H1 (cell line): ENCODE measurements at regions not wholly inside any gene's neighbourhood (a gene's known extent, or its start where the extent isn't known, plus 50 kb on each side); places are given as distances from the start of the nearest gene placed in this dataset.

Experiments
- CTCF ChIA-PET: fragments of 300-600 bp; sonication (Branson Sonifier 250); formaldehyde crosslinking; loops from one replicate; lab custom pipeline; 2021; ENCODE audit not compliant: partially characterized antibody; lab: Charles Lee
- POLR2A ChIA-PET: fragments of 300-600 bp; sonication (Branson Sonifier 250); formaldehyde crosslinking; loops from one replicate; lab custom pipeline; 2021; ENCODE audit warnings: inconsistent platforms; ENCODE audit not compliant: partially characterized antibody; lab: Charles Lee
- DNase-seq, 2 experiments: peaks; one replicate each; pipeline versions ENCODE4 v3.0.0 to v3.0.0-alpha.2; 2010 to 2022; ENCODE audit warnings: low spot score in 2 of 2, low read depth in 1 of 2, mixed read lengths in 1 of 2
- FAIRE-seq: peaks from 2 replicates; lab custom pipeline; 2011; peaks lifted over from hg19 to GRCh38; lab: Jason Lieb, UNC
- H2AFZ ChIP-seq: 2 replicates; pipeline ENCODE4 v1.8.1; 2012; ENCODE audit warnings: low read length, inconsistent platforms
- H2AK5ac ChIP-seq: 2 replicates; pipeline ENCODE4 v1.6.1; 2013; ENCODE audit warnings: low read depth, low read length
- H2BK120ac ChIP-seq: replicated peaks from 2 replicates; pipeline ENCODE3; 2013; ENCODE audit warnings: low read depth, low read length, inconsistent platforms
- H2BK12ac ChIP-seq: 2 replicates; pipeline ENCODE4 v1.6.1; 2013; ENCODE audit warnings: low read depth, low read length
- H2BK15ac ChIP-seq: 2 replicates; pipeline ENCODE4 v1.6.1; 2013; ENCODE audit warnings: low read length
- H2BK20ac ChIP-seq: 2 replicates; pipeline ENCODE4 v1.6.1; 2013; ENCODE audit warnings: low read length
- H2BK5ac ChIP-seq: 2 replicates; pipeline ENCODE4 v1.6.1; 2013; ENCODE audit warnings: low read depth, low read length
- H3K14ac ChIP-seq: 2 replicates; pipeline ENCODE4 v1.6.1; 2013; ENCODE audit warnings: inconsistent platforms; ENCODE audit not compliant: insufficient read length
- H3K18ac ChIP-seq: 2 replicates; pipeline ENCODE4 v1.6.1; 2013; ENCODE audit warnings: low read length; ENCODE audit errors: extremely low read depth
- H3K23ac ChIP-seq: 2 replicates; pipeline ENCODE4 v1.6.1; 2013; ENCODE audit warnings: inconsistent platforms; ENCODE audit not compliant: insufficient read length
- H3K23me2 ChIP-seq: 2 replicates; pipeline ENCODE4 v1.6.1; 2013; ENCODE audit warnings: low read depth, low read length
- H3K27ac ChIP-seq: 2 replicates; pipeline ENCODE4 v1.6.1; 2011; ENCODE audit warnings: low read depth, low read length, inconsistent platforms
- H3K27me3 ChIP-seq, 4 experiments: replicated peaks in 1 of 4; 1 replicate in 1 of 4; 2 replicates in 3 of 4; pipeline versions ENCODE4 v1.6.1 to v1.8.1; 2011 to 2013; ENCODE audit warnings: low read length in 3 of 4, mild to moderate bottlenecking in 3 of 4, inconsistent platforms in 2 of 4, mixed read lengths in 2 of 4, moderate library complexity in 1 of 4; ENCODE audit not compliant: control insufficient read depth in 3 of 4, insufficient read depth in 3 of 4; ENCODE audit errors: extremely low read depth in 1 of 4
- H3K36me3 ChIP-seq, 4 experiments: 2 replicates each; pipeline versions ENCODE4 v1.6.1 to v1.8.1; 2011 to 2013; ENCODE audit warnings: mild to moderate bottlenecking in 4 of 4, low read length in 3 of 4, moderate library complexity in 2 of 4, control low read depth in 1 of 4, inconsistent platforms in 1 of 4; ENCODE audit not compliant: insufficient read depth in 4 of 4, control insufficient read depth in 2 of 4
- H3K4ac ChIP-seq: replicated peaks from 2 replicates; pipeline ENCODE3; 2013; ENCODE audit warnings: low read length, low read depth, mixed read lengths, inconsistent platforms; ENCODE audit not compliant: insufficient read length
- H3K4me1 ChIP-seq, 4 experiments: replicated peaks in 1 of 4; 1 replicate in 1 of 4; 2 replicates in 3 of 4; pipeline versions ENCODE4 v1.6.1 to v1.8.1; 2011 to 2013; ENCODE audit warnings: low read length in 3 of 4, inconsistent platforms in 2 of 4, mixed read lengths in 1 of 4; ENCODE audit not compliant: insufficient read depth in 4 of 4, control insufficient read depth in 3 of 4
- H3K4me2 ChIP-seq, 2 experiments: 2 replicates each; pipeline versions ENCODE4 v1.6.1 to v1.8.1; 2011 to 2013; ENCODE audit warnings: low read depth in 2 of 2, low read length in 2 of 2, control low read depth in 1 of 2, inconsistent platforms in 1 of 2, mild to moderate bottlenecking in 1 of 2; ENCODE audit not compliant: insufficient read depth in 1 of 2
- H3K4me3 ChIP-seq, 4 experiments: fragments of 200-600, 300-600 bp in 1 of 4; sonication (generic), shearing (Covaris generic), sonication (Bioruptor Twin) in 1 of 4; 2 replicates each; pipeline versions ENCODE4 v1.5.1 to v1.8.1; 2011 to 2016; ENCODE audit warnings: low read length in 4 of 4, low read depth in 3 of 4, control low read depth in 2 of 4, inconsistent platforms in 2 of 4, mild to moderate bottlenecking in 2 of 4, mixed read lengths in 1 of 4, moderate library complexity in 1 of 4; ENCODE audit not compliant: insufficient read depth in 2 of 4; ENCODE audit errors: extremely low read depth in 1 of 4
- H3K56ac ChIP-seq: replicated peaks from 2 replicates; pipeline ENCODE3; 2013; ENCODE audit warnings: low read depth, mild to moderate bottlenecking, mixed read lengths, low read length, inconsistent platforms; ENCODE audit not compliant: insufficient read length
- H3K79me1 ChIP-seq: 2 replicates; pipeline ENCODE4 v1.6.1; 2013; ENCODE audit warnings: low read depth, low read length, control low read depth
- H3K79me2 ChIP-seq, 2 experiments: 2 replicates each; pipeline versions ENCODE4 v1.6.1 to v1.8.1; 2012 to 2013; ENCODE audit warnings: low read length in 2 of 2, mild to moderate bottlenecking in 2 of 2, inconsistent platforms in 1 of 2; ENCODE audit not compliant: insufficient read depth in 2 of 2, control insufficient read depth in 1 of 2
- H3K9ac ChIP-seq, 4 experiments: replicated peaks in 1 of 4; 1 replicate in 1 of 4; 2 replicates in 3 of 4; pipeline versions ENCODE4 v1.6.1 to v1.8.1; 2011 to 2013; ENCODE audit warnings: low read depth in 3 of 4, low read length in 3 of 4, control low read depth in 2 of 4, mild to moderate bottlenecking in 2 of 4, moderate library complexity in 2 of 4, inconsistent platforms in 1 of 4; ENCODE audit errors: extremely low read depth in 1 of 4
- H3K9me3 ChIP-seq, 2 experiments: 2 replicates each; pipeline versions ENCODE4 v1.6.1 to v1.8.1; 2012 to 2013; ENCODE audit warnings: mild to moderate bottlenecking in 2 of 2, moderate library complexity in 2 of 2, control low read depth in 1 of 2, inconsistent platforms in 1 of 2, low read depth in 1 of 2, low read length in 1 of 2, mixed read lengths in 1 of 2; ENCODE audit not compliant: insufficient read depth in 2 of 2
- H4K20me1 ChIP-seq, 2 experiments: replicated peaks in 1 of 2; 2 replicates each; pipeline versions ENCODE3 to v1.8.1; 2011 to 2013; ENCODE audit warnings: inconsistent platforms in 2 of 2, low read length in 2 of 2, mild to moderate bottlenecking in 1 of 2; ENCODE audit not compliant: insufficient read depth in 2 of 2, control insufficient read depth in 1 of 2
- H4K5ac ChIP-seq: 2 replicates; pipeline ENCODE4 v1.6.1; 2013; ENCODE audit warnings: low read length, low read depth, mixed read lengths, inconsistent platforms; ENCODE audit not compliant: insufficient read length
- H4K8ac ChIP-seq: 2 replicates; pipeline ENCODE4 v1.8.0; 2013; ENCODE audit warnings: mild to moderate bottlenecking, moderate library complexity, low read length, inconsistent platforms; ENCODE audit not compliant: insufficient read depth; ENCODE audit errors: extremely low read depth
- H4K91ac ChIP-seq: replicated peaks from 2 replicates; pipeline ENCODE3; 2013; ENCODE audit warnings: low read length, mixed read lengths, inconsistent platforms; ENCODE audit not compliant: insufficient read length
- EP300 ChIP-seq, 2 experiments: IDR thresholded peaks; 1 replicate in 1 of 2; 2 replicates in 1 of 2; pipeline ENCODE4 v1.6.1; 2011 to 2012; ENCODE audit warnings: low read depth in 2 of 2, low read length in 2 of 2, mild to moderate bottlenecking in 2 of 2, borderline replicate concordance in 1 of 2, inconsistent platforms in 1 of 2, moderate library complexity in 1 of 2
- HDAC2 ChIP-seq, 2 experiments: fragments of 300-600 bp in 1 of 2; sonication (generic) in 1 of 2; IDR thresholded peaks; 2 replicates each; pipeline ENCODE4 v1.6.1; 2011 to 2012; ENCODE audit warnings: low read depth in 2 of 2, low read length in 2 of 2, mild to moderate bottlenecking in 2 of 2, moderate library complexity in 2 of 2, borderline replicate concordance in 1 of 2, inconsistent platforms in 1 of 2
- JUN ChIP-seq: IDR thresholded peaks from 2 replicates; pipeline ENCODE4 v1.6.1; 2011; ENCODE audit warnings: low read depth, mild to moderate bottlenecking, improper control_type of control experiment, low read length
- KDM4A ChIP-seq: IDR thresholded peaks from one replicate; pipeline ENCODE4 v1.7.1; 2012; ENCODE audit warnings: low read depth, mild to moderate bottlenecking, moderate library complexity, low read length, inconsistent platforms; ENCODE audit not compliant: severe bottlenecking
- KDM5A ChIP-seq: fragments of 200-600 bp; IDR thresholded peaks from 2 replicates; pipeline ENCODE4 v1.7.1; 2012; ENCODE audit warnings: mild to moderate bottlenecking, low read length, inconsistent platforms, mixed read lengths
- POU5F1 ChIP-seq: IDR thresholded peaks from 2 replicates; pipeline ENCODE4 v1.6.1; 2011; ENCODE audit warnings: low read depth, mild to moderate bottlenecking, low read length, moderate library complexity
- RAD21 ChIP-seq, 2 experiments: IDR thresholded peaks in 1 of 2; conservative IDR thresholded peaks in 1 of 2; 2 replicates each; pipeline ENCODE4 v1.6.1; 2011; ENCODE audit warnings: low read depth in 2 of 2, low read length in 2 of 2, improper control_type of control experiment in 1 of 2, inconsistent platforms in 1 of 2, mild to moderate bottlenecking in 1 of 2, moderate library complexity in 1 of 2
- RBBP5 ChIP-seq: IDR thresholded peaks from 2 replicates; pipeline ENCODE4 v1.7.1; 2012; ENCODE audit warnings: low read depth, mild to moderate bottlenecking, inconsistent platforms, low read length, moderate library complexity, borderline replicate concordance
- SUZ12 ChIP-seq: fragments of 200-600 bp; sonication (generic); IDR thresholded peaks from 2 replicates; pipeline ENCODE4 v1.6.1; 2012; ENCODE audit warnings: mild to moderate bottlenecking, inconsistent platforms, low read length, moderate library complexity, mixed read lengths
- WGBS, 2 experiments: shearing (Covaris generic) in 1 of 2; methylation state at CpG; one replicate each; pipeline versions ENCODE4 v1.1.6 to v1.1.7; 2013 to 2015; ENCODE audit warnings: low lambda C conversion rate in 2 of 2, mixed read lengths in 2 of 2, inconsistent platforms in 1 of 2, low coverage in 1 of 2, missing lambda C conversion rate in 1 of 2; ENCODE audit not compliant: insufficient replicate concordance in 2 of 2, insufficient coverage in 1 of 2, insufficient read length in 1 of 2; ENCODE audit errors: extremely low coverage in 1 of 2, missing lambda C conversion rate in 1 of 2; 5-methylcytosine and 5-hydroxymethylcytosine counted together

- no peak overlapping the region for H3K4me3 ChIP-seq
- FAIRE-seq, result no peak
- no peak overlapping the region for H2BK15ac ChIP-seq
- H3K9ac ChIP-seq, result no peak overlapping the region
- no peak overlapping the region for H3K18ac ChIP-seq
- H4K91ac ChIP-seq, result no peak overlapping the region
- H4K8ac ChIP-seq, result no peak overlapping the region
- no peak overlapping the region for H3K4ac ChIP-seq
- no peak overlapping the region for H3K56ac ChIP-seq
- H3K27me3 ChIP-seq, result no peaks in the 10 kb centered on the region
- no peaks in the 10 kb centered on the region for H3K79me1 ChIP-seq
- H3K4me2 ChIP-seq, result no peak overlapping the region
- H3K23ac ChIP-seq, result no peak overlapping the region
- no peaks in the 10 kb centered on the region for H3K36me3 ChIP-seq
- H4K20me1 ChIP-seq, result no peaks in the 10 kb centered on the region
- no peaks in the 10 kb centered on the region; a peak in 1 of 7 replicates for H3K4me1 ChIP-seq
- no peak overlapping the region for H2AFZ ChIP-seq
- DNase-seq, result no peak
- no peak overlapping the region for H3K27ac ChIP-seq
- CTCF ChIA-PET, result interaction anchor here (1.2 kb wide), 1 partner anchor 11 kb away, joined by 4 read pairs; no protein-coding TSS in a partner anchor
- no peak overlapping the region for H2AK5ac ChIP-seq
- no peak overlapping the region for H2BK12ac ChIP-seq
- no peaks in the 10 kb centered on the region for H3K79me2 ChIP-seq
- no peak overlapping the region for H2BK20ac ChIP-seq
- H3K23me2 ChIP-seq, result no peaks in the 10 kb centered on the region
- no peak overlapping the region for H4K5ac ChIP-seq
- TF ChIP-seq EP300 (IDR thresholded peaks at IDR 0.05; ENCODE audit: borderline replicate concordance in 1 of 2, low read depth in 2 of 2, low read length in 2 of 2) (no peak), KDM4A (no peak), POU5F1 (no peak), JUN (no peak), HDAC2 (IDR thresholded peaks at IDR 0.05; ENCODE audit: borderline replicate concordance in 1 of 2, low read depth in 2 of 2, low read length in 2 of 2) (no peak), RAD21 (IDR thresholded peaks at IDR 0.05 in 1 of 2, conservative IDR thresholded peaks at IDR 0.05 in 1 of 2; ENCODE audit: low read depth in 2 of 2, low read length in 2 of 2) (no peak), KDM5A (no peak), SUZ12 (no peak), RBBP5 (no peak)
- no peak overlapping the region for H3K14ac ChIP-seq
- POLR2A ChIA-PET, result no interaction called here
- H2BK5ac ChIP-seq, result no peak overlapping the region
- 87% methylated on average over 3 of the region's 3 CpGs; no CpG with 5 or more reads in 1 of the 2 experiments for WGBS, 2 experiments
- no peak overlapping the region for H2BK120ac ChIP-seq
- no peaks in the 10 kb centered on the region for H3K9me3 ChIP-seq
Observed at GRCh38 chr13:33554919-33555791, 262.8 kb upstream of the RFC3 start.
